ENCODE measurements at regions not wholly inside any gene's neighbourhood (a gene's known extent, or its start where the extent isn't known, plus 50 kb on each side); places are given as distances from the start of the nearest gene placed in this dataset.

DNA sequence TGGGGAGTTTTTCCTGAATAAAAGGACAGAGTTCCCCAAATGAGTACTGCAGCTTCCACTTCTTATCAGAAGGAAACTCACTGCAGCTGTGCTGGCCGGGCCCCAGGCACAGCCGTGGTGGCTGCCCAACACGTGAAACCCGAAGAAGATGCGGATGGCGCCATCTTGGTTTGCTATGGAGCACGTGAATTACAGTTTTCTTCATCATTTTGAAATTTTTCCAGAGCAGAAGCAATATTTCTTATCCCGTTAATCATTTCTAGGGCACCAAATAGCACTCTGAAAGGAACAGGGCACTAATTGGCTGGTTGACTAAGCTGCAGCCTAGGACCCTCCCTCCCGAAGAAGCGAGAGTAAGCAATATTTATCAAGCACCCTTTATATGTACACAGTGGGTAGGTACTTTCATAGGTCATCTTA, 63.2 kb upstream of the EPS8L3 start:
- TF ChIP-seq EZH2 (IDR thresholded peaks at IDR 0.05) (no peak), POLR2AphosphoS5 (IDR thresholded peaks at IDR 0.05; ENCODE audit: borderline replicate concordance, low read depth, low read length) (no peak)

Data from SK-N-MC (cell line).